Endothelial cell of umbilical vein (primary cell): ENCODE measurements at regions not wholly inside any gene's neighbourhood (a gene's known extent, or its start where the extent isn't known, plus 50 kb on each side); places are given as distances from the start of the nearest gene placed in this dataset.

Source experiments
- BruUV-seq: library from RNA; stranded (reverse); fragments of 400-500 nt; replicated peaks from 2 replicates; lab custom pipeline; 2021; lab: Mats Ljungman, UMichigan
- CTCF ChIA-PET: fragments of 300-600, 350-600 bp; sonication (Branson Sonifier 250); formaldehyde crosslinking; loops from one replicate; lab custom pipeline; 2021; ENCODE audit warnings: antibody characterized with exemption, inconsistent platforms; lab: Charles Lee
- POLR2A ChIA-PET: fragments of 300-600, 350-600 bp; sonication (Branson Sonifier 250); formaldehyde crosslinking; loops from one replicate; lab custom pipeline; 2021; ENCODE audit warnings: antibody characterized with exemption, inconsistent platforms; lab: Charles Lee
- DNase-seq: peaks from one replicate; pipeline ENCODE4 v3.0.0-alpha.2; 2011; ENCODE audit warnings: low read depth, low spot score
- FAIRE-seq: peaks from 2 replicates; lab custom pipeline; 2011; peaks lifted over from hg19 to GRCh38; lab: Jason Lieb, UNC
- H2AFZ ChIP-seq: 2 replicates; pipeline ENCODE4 v1.6.0; 2012; ENCODE audit warnings: low read depth, low read length, control low read depth, inconsistent platforms
- H3K27ac ChIP-seq: 2 replicates; pipeline ENCODE4 v1.5.1; 2011; ENCODE audit warnings: low read depth, mild to moderate bottlenecking, control low read depth, low read length, moderate library complexity; ENCODE audit not compliant: insufficient read depth
- H3K27me3 ChIP-seq, 2 experiments: 2 replicates each; pipeline versions ENCODE4 v1.6.0 to v1.6.1; 2011; ENCODE audit warnings: low read length in 2 of 2, mixed read lengths in 1 of 2; ENCODE audit not compliant: control insufficient read depth in 2 of 2, insufficient read depth in 2 of 2
- H3K36me3 ChIP-seq, 2 experiments: 2 replicates in 1 of 2; 3 replicates in 1 of 2; pipeline ENCODE4 v1.5.1; 2011; ENCODE audit warnings: low read length in 2 of 2, mild to moderate bottlenecking in 1 of 2, moderate library complexity in 1 of 2; ENCODE audit not compliant: control insufficient read depth in 2 of 2, insufficient read depth in 2 of 2; ENCODE audit errors: extremely low read depth in 1 of 2
- H3K4me1 ChIP-seq: 3 replicates; pipeline ENCODE4 v1.5.1; 2011; ENCODE audit warnings: mild to moderate bottlenecking, low read length; ENCODE audit not compliant: control insufficient read depth, insufficient read depth; ENCODE audit errors: extremely low read depth
- H3K4me2 ChIP-seq: 2 replicates; pipeline ENCODE4 v1.6.1; 2011; ENCODE audit warnings: low read length, control low read depth, mixed read lengths; ENCODE audit not compliant: insufficient read depth
- H3K4me3 ChIP-seq, 3 experiments: fragments of 200-600 bp in 1 of 3; sonication (generic), shearing (Covaris generic) in 1 of 3; replicated peaks in 1 of 3; 2 replicates each; pipeline ENCODE4 v1.5.1; 2011 to 2016; ENCODE audit warnings: control low read depth in 3 of 3, low read length in 3 of 3, mild to moderate bottlenecking in 2 of 3, inconsistent platforms in 1 of 3, low read depth in 1 of 3, moderate library complexity in 1 of 3; ENCODE audit not compliant: insufficient read depth in 1 of 3
- H3K79me2 ChIP-seq: 2 replicates; pipeline ENCODE4 v1.6.0; 2012; ENCODE audit warnings: low read length, inconsistent platforms; ENCODE audit not compliant: control insufficient read depth, insufficient read depth
- H3K9ac ChIP-seq: replicated peaks from 2 replicates; pipeline ENCODE3; 2011; ENCODE audit warnings: low read length, control low read depth; ENCODE audit not compliant: insufficient read depth; ENCODE audit errors: extremely low read depth
- H3K9me1 ChIP-seq: replicated peaks from 3 replicates; pipeline ENCODE4 v1.6.0; 2011; ENCODE audit warnings: mild to moderate bottlenecking, low read length; ENCODE audit not compliant: control insufficient read depth, insufficient read depth; ENCODE audit errors: extremely low read depth
- H3K9me3 ChIP-seq: replicated peaks from 2 replicates; pipeline ENCODE4 v1.5.1; 2012; ENCODE audit warnings: low read length, inconsistent platforms; ENCODE audit not compliant: control insufficient read depth, insufficient read depth
- H4K20me1 ChIP-seq: replicated peaks from 2 replicates; pipeline ENCODE3; 2011; ENCODE audit warnings: mild to moderate bottlenecking, low read length; ENCODE audit not compliant: control insufficient read depth, insufficient read depth; ENCODE audit errors: extremely low read depth
- EZH2 ChIP-seq: IDR thresholded peaks from 2 replicates; pipeline ENCODE4 v1.6.1; 2012; ENCODE audit warnings: borderline replicate concordance, low read depth, mild to moderate bottlenecking, moderate library complexity, low read length, inconsistent platforms; ENCODE audit not compliant: severe bottlenecking
- FOS ChIP-seq: IDR thresholded peaks from 2 replicates; pipeline ENCODE4 v1.6.1; 2011; ENCODE audit warnings: mild to moderate bottlenecking, low read length, moderate library complexity, borderline replicate concordance; ENCODE audit not compliant: insufficient read depth
- GATA2 ChIP-seq: IDR thresholded peaks from 2 replicates; pipeline ENCODE4 v1.7.0; 2011; ENCODE audit warnings: low read depth, mild to moderate bottlenecking, moderate library complexity, mixed read lengths, low read length; ENCODE audit not compliant: insufficient read length, insufficient read depth
- JUN ChIP-seq: IDR thresholded peaks from 2 replicates; pipeline ENCODE4 v1.6.1; 2011; ENCODE audit warnings: borderline replicate concordance, low read depth; ENCODE audit not compliant: insufficient read length, insufficient read depth
- MYC ChIP-seq: IDR thresholded peaks from one replicate; pipeline ENCODE4 v1.6.1; 2011; ENCODE audit warnings: mild to moderate bottlenecking, low read depth, low read length
- POLR2A ChIP-seq: IDR thresholded peaks from 2 replicates; pipeline ENCODE4 v1.6.1; 2012; ENCODE audit warnings: low read depth, mild to moderate bottlenecking, control low read depth, low read length
- POLR2AphosphoS5 ChIP-seq: IDR thresholded peaks from 2 replicates; pipeline ENCODE4 v1.6.1; 2012; ENCODE audit warnings: low read depth, mild to moderate bottlenecking, control low read depth, low read length, moderate library complexity; ENCODE audit not compliant: insufficient read depth
- dilution Hi-C: fragments of 300-500 bp; cut with MboI; formaldehyde crosslinking; loops from one replicate; pipeline ENCODE4 v1.15.0; 2019; ENCODE audit warnings: low sequenced_read_pairs; ENCODE audit not compliant: extremely low pct_ligation_motif_present
- intact Hi-C: fragments of 100-400 bp; cut with micrococcal nuclease; formaldehyde crosslinking; loops from one replicate; pipeline ENCODE4 v1.10.0; 2022
- TF ChIP-seq, protein P1 (sequence below), 2 donors: IDR thresholded peaks; 1 replicate in 1 of 2; 2 replicates in 1 of 2; pipeline ENCODE4 v1.5.1; 2011; ENCODE audit warnings: low read length in 2 of 2, mild to moderate bottlenecking in 2 of 2, moderate library complexity in 2 of 2, control low read depth in 1 of 2, inconsistent platforms in 1 of 2, low read depth in 1 of 2; ENCODE audit not compliant: insufficient read depth in 1 of 2; ENCODE audit errors: extremely low read depth in 1 of 2
- TF ChIP-seq, protein P2 (sequence below): IDR thresholded peaks from 2 replicates; pipeline ENCODE4 v1.6.1; 2011; ENCODE audit not compliant: insufficient read depth, insufficient read length

DNA sequence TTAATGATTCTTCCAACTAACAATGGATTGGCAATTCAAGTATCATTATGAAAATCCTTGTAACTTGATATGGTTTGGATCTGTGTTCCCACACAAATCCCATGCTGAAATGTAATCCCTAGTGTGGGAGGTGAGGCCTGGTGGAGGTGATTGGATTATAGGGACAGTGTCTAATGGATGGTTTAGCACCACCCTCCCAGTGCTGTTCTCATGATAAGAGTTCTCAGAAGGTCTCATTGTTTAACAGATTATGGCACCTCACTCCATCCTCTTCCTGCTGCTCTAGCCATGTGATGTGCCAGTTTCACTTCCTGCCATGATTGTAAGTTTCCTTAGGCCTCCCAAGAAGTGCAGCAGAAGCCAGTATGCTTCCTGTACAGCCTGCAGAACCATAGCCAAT lies 1116.2 kb upstream of the EDIL3 start:
- Histone ChIP-seq H3K27me3 (no peaks in the 10 kb centered on the region), H3K9ac (no peak overlapping the region), H3K4me2 (no peak overlapping the region), H3K4me3 (no peak overlapping the region), H3K79me2 (no peaks in the 10 kb centered on the region), H3K9me3 (no peaks in the 10 kb centered on the region), H4K20me1 (no peaks in the 10 kb centered on the region), H3K4me1 (no peaks in the 10 kb centered on the region), H3K36me3 (no peaks in the 10 kb centered on the region), H3K9me1 (no peaks in the 10 kb centered on the region), H2AFZ (no peak overlapping the region), H3K27ac (no peak overlapping the region)
- dilution Hi-C loops (no loop called here), intact Hi-C loops (no loop called here)
- no TSS peak for BruUV-seq
- ChIA-PET POLR2A (no interaction called here), CTCF (no interaction called here)
- FAIRE-seq (no peak), DNase-seq (no peak)
- TF ChIP-seq JUN (no peak), EZH2 (no peak), FOS (no peak), POLR2AphosphoS5 (no peak), MYC (no peak), POLR2A (no peak), GATA2 (no peak)
- TF ChIP-seq, protein P1, sequence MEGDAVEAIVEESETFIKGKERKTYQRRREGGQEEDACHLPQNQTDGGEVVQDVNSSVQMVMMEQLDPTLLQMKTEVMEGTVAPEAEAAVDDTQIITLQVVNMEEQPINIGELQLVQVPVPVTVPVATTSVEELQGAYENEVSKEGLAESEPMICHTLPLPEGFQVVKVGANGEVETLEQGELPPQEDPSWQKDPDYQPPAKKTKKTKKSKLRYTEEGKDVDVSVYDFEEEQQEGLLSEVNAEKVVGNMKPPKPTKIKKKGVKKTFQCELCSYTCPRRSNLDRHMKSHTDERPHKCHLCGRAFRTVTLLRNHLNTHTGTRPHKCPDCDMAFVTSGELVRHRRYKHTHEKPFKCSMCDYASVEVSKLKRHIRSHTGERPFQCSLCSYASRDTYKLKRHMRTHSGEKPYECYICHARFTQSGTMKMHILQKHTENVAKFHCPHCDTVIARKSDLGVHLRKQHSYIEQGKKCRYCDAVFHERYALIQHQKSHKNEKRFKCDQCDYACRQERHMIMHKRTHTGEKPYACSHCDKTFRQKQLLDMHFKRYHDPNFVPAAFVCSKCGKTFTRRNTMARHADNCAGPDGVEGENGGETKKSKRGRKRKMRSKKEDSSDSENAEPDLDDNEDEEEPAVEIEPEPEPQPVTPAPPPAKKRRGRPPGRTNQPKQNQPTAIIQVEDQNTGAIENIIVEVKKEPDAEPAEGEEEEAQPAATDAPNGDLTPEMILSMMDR (IDR thresholded peaks at IDR 0.05; ENCODE audit: extremely low read depth in 1 of 2, insufficient read depth in 1 of 2, low read depth in 1 of 2, low read length in 2 of 2), result no peak
- TF ChIP-seq, protein P2, sequence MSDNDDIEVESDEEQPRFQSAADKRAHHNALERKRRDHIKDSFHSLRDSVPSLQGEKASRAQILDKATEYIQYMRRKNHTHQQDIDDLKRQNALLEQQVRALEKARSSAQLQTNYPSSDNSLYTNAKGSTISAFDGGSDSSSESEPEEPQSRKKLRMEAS, result no peak
